SU-DHL-6 (cell line): ENCODE measurements at regions not wholly inside any gene's neighbourhood (a gene's known extent, or its start where the extent isn't known, plus 50 kb on each side); places are given as distances from the start of the nearest gene placed in this dataset.

Experiments
- CTCF ChIP-seq: fragments of 200-600 bp; sonication (generic); IDR thresholded peaks from one replicate; pipeline ENCODE4 v1.5.1; 2017; ENCODE audit warnings: antibody characterized with exemption, mild to moderate bottlenecking, low read length, moderate library complexity; ENCODE audit not compliant: insufficient read depth, poor library complexity, severe bottlenecking
- EZH2phosphoT487 ChIP-seq: fragments of 200-600 bp; sonication (generic), shearing (Covaris generic); conservative IDR thresholded peaks from 2 replicates; pipeline ENCODE4 v1.6.1; 2018; ENCODE audit warnings: mild to moderate bottlenecking, antibody characterized with exemption, low read length, moderate library complexity, mixed read lengths

- no peak for TF ChIP-seq CTCF
- no peak for TF ChIP-seq EZH2phosphoT487
Observed at GRCh38 chr12:76137606-76138005, 53.1 kb upstream of the NAP1L1 start.
